ENCODE measurements at regions not wholly inside any gene's neighbourhood (a gene's known extent, or its start where the extent isn't known, plus 50 kb on each side); places are given as distances from the start of the nearest gene placed in this dataset.

DNA sequence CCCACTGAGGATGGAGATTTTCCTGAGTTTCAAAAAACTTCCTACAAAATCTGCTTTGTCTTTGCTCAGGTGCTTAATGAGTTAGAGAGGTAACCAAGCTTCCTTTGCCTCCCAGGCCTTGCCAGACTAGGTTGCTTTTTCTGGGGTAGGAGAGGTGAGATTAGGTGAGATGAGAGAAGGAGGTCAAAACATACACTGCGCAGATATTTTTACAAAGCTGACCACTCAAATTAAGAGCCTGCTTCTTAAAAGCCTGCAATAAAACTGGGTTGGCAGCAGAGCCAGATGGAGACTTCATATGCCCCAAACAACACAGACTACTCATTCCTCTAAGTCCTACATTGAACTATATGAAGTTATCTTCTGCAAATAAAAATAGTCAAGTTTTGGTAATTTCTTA lies 352.5 kb downstream of the NUF2 start:
- ATAC-seq (replicated peaks in 1 of 4) (no peak), DNase-seq (no peak)
- ChIA-PET POLR2A (no interaction called here), CTCF (no interaction called here)
- Mint-ChIP-seq H3K27ac (no peak overlapping the region), H3K9me3 (peaks cover 6 to 15% (median 13%) of the 10 kb centered on the region in 3 donors), H3K4me3 (no peak overlapping the region), H3K4me1 (no peaks in the 10 kb centered on the region), H3K27me3 (no peaks in the 10 kb centered on the region), H3K36me3 (no peaks in the 10 kb centered on the region)
- H3K27ac ChIP-seq (ENCODE audit: low read length), result no peak overlapping the region
- H3K9me3 ChIP-seq, result no peaks in the 10 kb centered on the region
- H3K27me3 ChIP-seq (replicated peaks in 1 of 2; ENCODE audit: control insufficient read depth in 2 of 2, extremely low read depth in 1 of 2, insufficient read depth in 2 of 2, low read length in 1 of 2), result no peaks in the 10 kb centered on the region
- WGBS (ENCODE audit: insufficient coverage), result no CpG with 5 or more reads among the region's 1 CpG
- no peaks in the 10 kb centered on the region for H3K36me3 ChIP-seq (ENCODE audit: control insufficient read depth in 2 of 2, extremely low read depth in 1 of 2, insufficient read depth in 1 of 2, low read length in 1 of 2)
- no peak overlapping the region for H3K4me3 ChIP-seq (ENCODE audit: control insufficient read depth in 1 of 2, extremely low read depth in 1 of 2, low read length in 1 of 2)
- H3K4me1 ChIP-seq (ENCODE audit: control insufficient read depth in 1 of 2, extremely low read depth in 1 of 2, insufficient read depth in 2 of 2, low read length in 2 of 2), result no peaks in the 10 kb centered on the region

DNA sequence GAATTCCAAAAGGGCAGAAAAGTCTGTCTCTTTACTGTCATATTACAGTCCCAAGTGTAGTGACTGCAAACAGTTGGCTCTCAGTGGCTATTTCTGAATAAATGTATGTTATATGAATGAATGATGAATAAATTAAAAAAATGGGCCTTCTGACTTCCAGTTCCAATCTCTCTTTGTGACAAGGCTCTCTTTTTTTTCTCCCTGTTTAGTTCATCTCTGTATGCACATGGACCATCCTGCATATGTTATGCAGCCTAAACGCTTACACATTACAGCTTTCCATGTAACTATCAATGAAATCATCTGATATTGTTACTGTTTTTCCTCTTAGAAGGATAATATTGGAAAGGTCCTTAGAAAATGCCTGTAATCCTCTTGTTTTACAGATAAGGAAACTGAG lies 363.0 kb downstream of the NUF2 start:
- ChIA-PET POLR2A (no interaction called here), CTCF (no interaction called here)
- no peak for ATAC-seq (replicated peaks in 1 of 4)
- no peaks in the 10 kb centered on the region for H3K36me3 Mint-ChIP-seq
- H3K36me3 ChIP-seq (ENCODE audit: control insufficient read depth in 2 of 2, extremely low read depth in 1 of 2, insufficient read depth in 1 of 2, low read length in 1 of 2), result no peaks in the 10 kb centered on the region
- H3K4me3 Mint-ChIP-seq, result no peak overlapping the region
- no peak overlapping the region for H3K27ac ChIP-seq (ENCODE audit: low read length)
- no CpG with 5 or more reads among the region's 1 CpG for WGBS (ENCODE audit: insufficient coverage)
- no peaks in the 10 kb centered on the region for H3K27me3 Mint-ChIP-seq
- DNase-seq, result no peak
- H3K9me3 ChIP-seq, result no peaks in the 10 kb centered on the region
- H3K4me1 ChIP-seq (ENCODE audit: control insufficient read depth in 1 of 2, extremely low read depth in 1 of 2, insufficient read depth in 2 of 2, low read length in 2 of 2), result no peaks in the 10 kb centered on the region
- H3K9me3 Mint-ChIP-seq, result peaks cover 13 to 21% (median 18%) of the 10 kb centered on the region in 3 donors
- H3K4me3 ChIP-seq (ENCODE audit: control insufficient read depth in 1 of 2, extremely low read depth in 1 of 2, low read length in 1 of 2), result no peak overlapping the region
- no peaks in the 10 kb centered on the region for H3K27me3 ChIP-seq (replicated peaks in 1 of 2; ENCODE audit: control insufficient read depth in 2 of 2, extremely low read depth in 1 of 2, insufficient read depth in 2 of 2, low read length in 1 of 2)
- no peak overlapping the region for H3K27ac Mint-ChIP-seq
- no peaks in the 10 kb centered on the region for H3K4me1 Mint-ChIP-seq

GRCh38 chr1:163692266-163692665 lies 370.5 kb downstream of the NUF2 start:
- Mint-ChIP-seq H3K4me1 (no peaks in the 10 kb centered on the region), H3K9me3 (peaks cover 3 to 8% (median 4%) of the 10 kb centered on the region in 3 donors), H3K27ac (no peak overlapping the region), H3K27me3 (no peaks in the 10 kb centered on the region), H3K4me3 (no peak overlapping the region), H3K36me3 (no peaks in the 10 kb centered on the region)
- no peak for DNase-seq
- Histone ChIP-seq H3K27ac (ENCODE audit: low read length) (no peak overlapping the region), H3K4me1 (ENCODE audit: control insufficient read depth in 1 of 2, extremely low read depth in 1 of 2, insufficient read depth in 2 of 2, low read length in 2 of 2) (no peaks in the 10 kb centered on the region), H3K4me3 (ENCODE audit: control insufficient read depth in 1 of 2, extremely low read depth in 1 of 2, low read length in 1 of 2) (no peak overlapping the region), H3K27me3 (replicated peaks in 1 of 2; ENCODE audit: control insufficient read depth in 2 of 2, extremely low read depth in 1 of 2, insufficient read depth in 2 of 2, low read length in 1 of 2) (no peaks in the 10 kb centered on the region), H3K36me3 (ENCODE audit: control insufficient read depth in 2 of 2, extremely low read depth in 1 of 2, insufficient read depth in 1 of 2, low read length in 1 of 2) (no peaks in the 10 kb centered on the region), H3K9me3 (no peaks in the 10 kb centered on the region)
- ChIA-PET CTCF (no interaction called here), POLR2A (no interaction called here)
- WGBS (ENCODE audit: insufficient coverage), result 85% methylated on average over 12 of the region's 14 CpGs
- ATAC-seq (replicated peaks in 1 of 4), result no peak

- Histone ChIP-seq H3K4me3 (ENCODE audit: control insufficient read depth in 1 of 2, extremely low read depth in 1 of 2, low read length in 1 of 2) (no peak overlapping the region), H3K4me1 (ENCODE audit: control insufficient read depth in 1 of 2, extremely low read depth in 1 of 2, insufficient read depth in 2 of 2, low read length in 2 of 2) (no peaks in the 10 kb centered on the region), H3K36me3 (ENCODE audit: control insufficient read depth in 2 of 2, extremely low read depth in 1 of 2, insufficient read depth in 1 of 2, low read length in 1 of 2) (no peaks in the 10 kb centered on the region), H3K27me3 (replicated peaks in 1 of 2; ENCODE audit: control insufficient read depth in 2 of 2, extremely low read depth in 1 of 2, insufficient read depth in 2 of 2, low read length in 1 of 2) (no peaks in the 10 kb centered on the region), H3K9me3 (no peaks in the 10 kb centered on the region), H3K27ac (ENCODE audit: low read length) (no peak overlapping the region)
- ATAC-seq (replicated peaks in 1 of 4) (no peak), DNase-seq (no peak)
- Mint-ChIP-seq H3K27ac (no peak overlapping the region), H3K27me3 (no peaks in the 10 kb centered on the region), H3K4me1 (no peaks in the 10 kb centered on the region), H3K9me3 (peaks cover 3 to 8% (median 4%) of the 10 kb centered on the region in 3 donors), H3K36me3 (no peaks in the 10 kb centered on the region), H3K4me3 (no peak overlapping the region)
- 80% methylated on average over 1 of the region's 2 CpGs for WGBS (ENCODE audit: insufficient coverage)
- ChIA-PET CTCF (no interaction called here), POLR2A (no interaction called here)
These were observed 375.4 kb downstream of the NUF2 start for GRCh38 chr1:163697137-163697536.

GRCh38 chr1:163701783-163702374 lies 380.1 kb downstream of the NUF2 start:
- H3K27ac ChIP-seq (ENCODE audit: low read length), result no peak overlapping the region
- no peaks in the 10 kb centered on the region for H3K4me1 Mint-ChIP-seq
- ChIA-PET CTCF (no interaction called here), POLR2A (no interaction called here)
- H3K9me3 Mint-ChIP-seq, result peaks cover 0 to 10% (median 5%) of the 10 kb centered on the region in 3 donors
- ATAC-seq (replicated peaks in 1 of 4) (no peak), DNase-seq (no peak)
- H3K27me3 ChIP-seq (replicated peaks in 1 of 2; ENCODE audit: control insufficient read depth in 2 of 2, extremely low read depth in 1 of 2, insufficient read depth in 2 of 2, low read length in 1 of 2), result no peaks in the 10 kb centered on the region
- H3K4me3 ChIP-seq (ENCODE audit: control insufficient read depth in 1 of 2, extremely low read depth in 1 of 2, low read length in 1 of 2), result no peak overlapping the region
- WGBS (ENCODE audit: insufficient coverage), result no CpG with 5 or more reads among the region's 1 CpG
- H3K4me3 Mint-ChIP-seq, result no peak overlapping the region
- no peaks in the 10 kb centered on the region for H3K36me3 ChIP-seq (ENCODE audit: control insufficient read depth in 2 of 2, extremely low read depth in 1 of 2, insufficient read depth in 1 of 2, low read length in 1 of 2)
- H3K4me1 ChIP-seq (ENCODE audit: control insufficient read depth in 1 of 2, extremely low read depth in 1 of 2, insufficient read depth in 2 of 2, low read length in 2 of 2), result no peaks in the 10 kb centered on the region
- H3K9me3 ChIP-seq, result no peaks in the 10 kb centered on the region
- no peak overlapping the region for H3K27ac Mint-ChIP-seq
- no peaks in the 10 kb centered on the region for H3K27me3 Mint-ChIP-seq
- H3K36me3 Mint-ChIP-seq, result no peaks in the 10 kb centered on the region

DNA sequence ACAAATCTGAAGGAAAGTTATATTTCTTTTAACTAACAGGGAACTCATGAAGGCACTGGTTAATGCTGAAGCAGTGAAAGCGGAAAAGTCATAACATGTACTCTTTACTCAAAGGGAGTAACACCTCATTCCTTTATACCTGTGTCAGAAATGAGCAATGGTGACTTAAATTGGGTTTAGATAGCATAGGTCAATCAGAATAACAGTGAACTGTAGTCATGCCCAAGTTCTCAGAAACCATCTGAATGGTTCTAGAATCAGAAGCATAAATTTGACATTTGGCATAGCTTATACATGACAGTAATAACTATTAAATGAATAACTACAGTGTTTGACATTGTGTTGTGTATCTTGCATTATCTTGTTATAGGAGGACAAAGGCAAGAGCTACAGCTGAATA lies 382.0 kb downstream of the NUF2 start:
- H3K4me3 ChIP-seq (ENCODE audit: control insufficient read depth in 1 of 2, extremely low read depth in 1 of 2, low read length in 1 of 2), result no peak overlapping the region
- H3K36me3 ChIP-seq (ENCODE audit: control insufficient read depth in 2 of 2, extremely low read depth in 1 of 2, insufficient read depth in 1 of 2, low read length in 1 of 2), result no peaks in the 10 kb centered on the region
- POLR2A ChIA-PET, result no interaction called here
- WGBS (ENCODE audit: insufficient coverage), result no CpG with 5 or more reads among the region's 1 CpG
- Mint-ChIP-seq H3K27me3 (no peaks in the 10 kb centered on the region), H3K27ac (no peak overlapping the region), H3K4me1 (no peaks in the 10 kb centered on the region), H3K9me3 (peaks cover 0 to 15% (median 5%) of the 10 kb centered on the region in 3 donors), H3K4me3 (no peak overlapping the region), H3K36me3 (no peaks in the 10 kb centered on the region)
- H3K4me1 ChIP-seq (ENCODE audit: control insufficient read depth in 1 of 2, extremely low read depth in 1 of 2, insufficient read depth in 2 of 2, low read length in 2 of 2), result no peaks in the 10 kb centered on the region
- ATAC-seq (replicated peaks in 1 of 4) (no peak), DNase-seq (no peak)
- H3K27ac ChIP-seq (ENCODE audit: low read length), result no peak overlapping the region
- no peaks in the 10 kb centered on the region for H3K9me3 ChIP-seq
- CTCF ChIA-PET, result no interaction called here
- H3K27me3 ChIP-seq (replicated peaks in 1 of 2; ENCODE audit: control insufficient read depth in 2 of 2, extremely low read depth in 1 of 2, insufficient read depth in 2 of 2, low read length in 1 of 2), result no peaks in the 10 kb centered on the region

DNA sequence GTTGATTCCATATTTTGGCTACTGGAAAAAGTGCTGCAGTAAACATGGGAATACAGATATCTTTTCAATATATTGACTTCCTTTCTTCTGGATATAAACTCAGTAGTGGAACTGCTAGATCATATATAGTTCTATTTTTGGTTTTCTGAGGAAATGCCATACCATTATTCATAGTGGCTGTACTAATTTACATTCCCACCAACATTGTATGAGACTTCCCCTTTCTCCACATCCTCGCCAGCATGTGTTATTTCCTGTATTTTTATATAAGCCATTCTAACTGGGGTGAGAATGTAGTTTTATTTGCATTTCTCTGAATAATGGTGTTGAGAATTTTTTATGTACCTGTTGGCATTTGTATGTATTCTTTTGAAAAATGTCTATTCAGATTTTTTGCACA lies 385.2 kb downstream of the NUF2 start:
- Histone ChIP-seq H3K27ac (ENCODE audit: low read length) (no peak overlapping the region), H3K9me3 (no peaks in the 10 kb centered on the region), H3K27me3 (replicated peaks in 1 of 2; ENCODE audit: control insufficient read depth in 2 of 2, extremely low read depth in 1 of 2, insufficient read depth in 2 of 2, low read length in 1 of 2) (no peaks in the 10 kb centered on the region), H3K4me1 (ENCODE audit: control insufficient read depth in 1 of 2, extremely low read depth in 1 of 2, insufficient read depth in 2 of 2, low read length in 2 of 2) (no peaks in the 10 kb centered on the region), H3K4me3 (ENCODE audit: control insufficient read depth in 1 of 2, extremely low read depth in 1 of 2, low read length in 1 of 2) (no peak overlapping the region), H3K36me3 (ENCODE audit: control insufficient read depth in 2 of 2, extremely low read depth in 1 of 2, insufficient read depth in 1 of 2, low read length in 1 of 2) (no peaks in the 10 kb centered on the region)
- no CpG with 5 or more reads among the region's 1 CpG for WGBS (ENCODE audit: insufficient coverage)
- Mint-ChIP-seq H3K4me1 (no peaks in the 10 kb centered on the region), H3K4me3 (no peak overlapping the region), H3K27me3 (no peaks in the 10 kb centered on the region), H3K9me3 (peaks cover 2 to 20% (median 8%) of the 10 kb centered on the region in 3 donors), H3K36me3 (no peaks in the 10 kb centered on the region), H3K27ac (no peak overlapping the region)
- ChIA-PET CTCF (no interaction called here), POLR2A (no interaction called here)
- ATAC-seq (replicated peaks in 1 of 4), result no peak
- no peak for DNase-seq
